ENCODE measurements at regions not wholly inside any gene's neighbourhood (a gene's known extent, or its start where the extent isn't known, plus 50 kb on each side); places are given as distances from the start of the nearest gene placed in this dataset.

GRCh38 chr18:51382081-51382480 lies 184.6 kb upstream of the MEX3C start:
- no peak for TF ChIP-seq CTCF (conservative IDR thresholded peaks at IDR 0.05)
- no peak for TF ChIP-seq ZFX (IDR thresholded peaks at IDR 0.05)

GRCh38 chr18:51383116-51383515 lies 185.6 kb upstream of the MEX3C start:
- no peak for TF ChIP-seq ZFX (IDR thresholded peaks at IDR 0.05)
- TF ChIP-seq CTCF (conservative IDR thresholded peaks at IDR 0.05): no peak
- no peak overlapping the region for H3K27ac ChIP-seq

More at GRCh38 chr18:51382081-51382480, 184.6 kb upstream of the MEX3C start:
- no peak overlapping the region for H3K27ac ChIP-seq

GRCh38 chr18:51383711-51384110 lies 186.2 kb upstream of the MEX3C start:
- no peak overlapping the region for H3K27ac ChIP-seq
- TF ChIP-seq ZFX (IDR thresholded peaks at IDR 0.05): no peak
- no peak for TF ChIP-seq CTCF (conservative IDR thresholded peaks at IDR 0.05)

GRCh38 chr18:51385270-51385669 lies 187.8 kb upstream of the MEX3C start:
- TF ChIP-seq ZFX (IDR thresholded peaks at IDR 0.05) (no peak), CTCF (conservative IDR thresholded peaks at IDR 0.05) (no peak)
- H3K27ac ChIP-seq: no peak overlapping the region

GRCh38 chr18:51390702-51391101 lies 193.2 kb upstream of the MEX3C start:
- no peak overlapping the region for H3K27ac ChIP-seq
- TF ChIP-seq CTCF (conservative IDR thresholded peaks at IDR 0.05) (no peak), ZFX (IDR thresholded peaks at IDR 0.05) (no peak)

- H3K27ac ChIP-seq: no peak overlapping the region
- TF ChIP-seq CTCF (conservative IDR thresholded peaks at IDR 0.05): no peak
- TF ChIP-seq ZFX (IDR thresholded peaks at IDR 0.05): no peak
Measured at GRCh38 chr18:51391215-51391614, 193.7 kb upstream of the MEX3C start.

GRCh38 chr18:51391731-51392130 lies 194.2 kb upstream of the MEX3C start:
- no peak overlapping the region for H3K27ac ChIP-seq
- TF ChIP-seq ZFX (IDR thresholded peaks at IDR 0.05): no peak
- no peak for TF ChIP-seq CTCF (conservative IDR thresholded peaks at IDR 0.05)

Measured in C4-2B (cell line).